GM18517 (cell line): ENCODE measurements at regions not wholly inside any gene's neighbourhood (a gene's known extent, or its start where the extent isn't known, plus 50 kb on each side); places are given as distances from the start of the nearest gene placed in this dataset.

Experiments
- ATAC-seq: cut with Tn5 transposase; IDR thresholded peaks from one replicate; pipeline ENCODE4 v1.9.1; 2021; ENCODE audit warnings: mild to moderate bottlenecking, moderate library complexity; ENCODE audit not compliant: unreplicated experiment

DNA sequence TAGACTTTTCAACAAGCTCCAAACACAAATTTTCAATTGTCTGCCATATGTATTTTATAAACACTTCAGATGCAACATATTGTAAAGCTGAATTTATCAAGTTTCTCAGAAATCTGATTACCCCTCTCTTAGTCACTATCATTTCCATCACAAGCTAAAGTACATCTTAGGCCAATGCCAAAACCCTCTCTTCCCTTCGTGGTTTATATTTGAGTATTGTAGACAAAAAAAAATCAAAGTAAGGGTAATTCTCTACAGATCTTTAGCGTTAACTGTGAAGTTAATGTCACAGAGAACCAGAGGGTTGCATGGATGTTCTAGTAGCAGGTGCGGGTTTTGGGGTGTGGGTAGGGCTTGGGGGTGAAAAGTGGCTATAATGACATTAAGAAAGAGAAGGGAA is 387.7 kb upstream of the PTGER4 start:
- no peak for ATAC-seq

DNA sequence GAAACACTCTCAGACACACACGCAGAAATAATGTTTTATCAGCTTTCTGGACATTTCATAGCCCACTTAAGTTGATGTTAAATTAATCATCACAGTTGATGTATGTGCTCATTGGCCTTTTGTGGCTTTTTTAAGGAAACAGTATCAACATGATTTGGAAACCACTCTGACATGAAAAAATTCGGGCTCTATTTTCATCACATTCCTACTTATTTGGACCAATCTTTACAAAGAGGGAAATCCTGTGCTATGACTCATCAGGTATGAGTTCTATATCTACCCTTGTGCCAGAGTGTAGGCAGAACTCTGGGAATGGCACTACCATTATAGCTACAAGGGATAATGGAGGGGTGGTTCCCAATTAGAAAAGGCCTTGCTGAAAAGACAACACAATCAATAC is 388.4 kb upstream of the PTGER4 start:
- ATAC-seq = no peak

DNA sequence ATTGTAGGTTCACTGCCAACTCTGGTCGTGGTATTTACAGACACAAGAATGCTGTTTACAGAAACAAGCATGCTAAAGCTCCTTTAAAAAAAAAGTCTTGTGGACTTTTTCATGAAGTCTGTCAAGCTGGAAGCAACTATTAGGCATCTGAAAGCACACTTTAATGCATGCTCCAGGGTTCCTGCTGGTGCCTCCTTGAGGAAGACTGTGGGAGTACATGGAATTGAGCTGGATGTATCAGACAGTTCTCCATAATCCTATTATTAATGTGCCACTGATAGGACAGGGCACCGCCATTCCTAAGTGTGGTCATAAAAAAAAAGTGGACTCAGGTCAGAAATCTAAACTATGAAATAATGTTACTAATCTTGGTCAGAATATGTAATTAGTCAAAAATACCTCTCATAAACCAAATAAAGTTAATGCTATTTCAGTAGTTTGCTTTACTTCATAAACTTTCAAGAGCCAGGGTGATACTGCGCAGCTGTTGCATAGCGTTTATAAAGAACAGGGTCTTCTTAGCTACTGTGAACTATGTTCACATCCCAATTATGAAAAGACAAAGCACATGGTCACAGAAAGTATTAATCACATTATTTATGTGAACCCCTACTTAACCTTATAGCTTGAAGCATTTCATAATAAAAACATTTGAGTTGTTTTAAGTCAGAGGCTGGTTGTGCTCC is 390.8 kb upstream of the PTGER4 start:
- ATAC-seq = no peak

DNA sequence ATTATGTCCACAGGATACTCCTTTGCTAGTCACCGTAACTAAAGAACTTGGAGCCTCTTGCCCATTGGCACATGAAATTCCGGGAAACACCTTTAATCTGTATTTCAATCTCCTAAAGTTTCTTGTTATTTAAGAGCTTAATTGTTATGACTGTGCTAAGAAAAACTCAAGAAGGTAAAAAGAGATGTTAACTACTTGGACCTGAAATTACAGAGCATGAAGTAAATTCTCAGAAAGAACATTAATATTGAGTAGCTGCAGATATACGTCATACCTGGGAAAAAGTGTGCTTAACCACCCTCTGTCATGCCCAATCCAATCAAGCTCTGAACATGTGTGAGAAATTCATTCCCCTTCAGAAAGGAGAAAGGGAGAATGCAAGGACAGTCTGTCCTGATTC is 394.9 kb upstream of the PTGER4 start:
- no peak for ATAC-seq

DNA sequence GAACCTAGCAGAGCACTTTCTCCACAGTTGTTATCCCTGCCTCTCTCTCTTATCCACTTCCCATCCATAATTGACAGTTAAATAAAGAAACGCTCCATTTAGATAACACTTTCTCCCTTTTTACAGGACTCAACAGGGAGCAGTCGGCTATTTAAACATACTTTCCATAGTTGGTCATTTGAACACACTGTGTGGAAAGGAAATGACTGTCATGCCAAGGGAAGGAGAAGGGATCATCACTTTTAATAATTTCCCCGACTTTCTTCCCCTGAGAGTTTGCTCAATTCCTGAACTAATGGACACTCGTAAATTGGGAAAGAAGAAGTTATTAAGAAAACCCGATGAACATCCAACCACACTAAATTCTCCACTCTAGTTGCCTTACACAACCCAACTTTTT is 400.8 kb upstream of the PTGER4 start:
- ATAC-seq = no peak

DNA sequence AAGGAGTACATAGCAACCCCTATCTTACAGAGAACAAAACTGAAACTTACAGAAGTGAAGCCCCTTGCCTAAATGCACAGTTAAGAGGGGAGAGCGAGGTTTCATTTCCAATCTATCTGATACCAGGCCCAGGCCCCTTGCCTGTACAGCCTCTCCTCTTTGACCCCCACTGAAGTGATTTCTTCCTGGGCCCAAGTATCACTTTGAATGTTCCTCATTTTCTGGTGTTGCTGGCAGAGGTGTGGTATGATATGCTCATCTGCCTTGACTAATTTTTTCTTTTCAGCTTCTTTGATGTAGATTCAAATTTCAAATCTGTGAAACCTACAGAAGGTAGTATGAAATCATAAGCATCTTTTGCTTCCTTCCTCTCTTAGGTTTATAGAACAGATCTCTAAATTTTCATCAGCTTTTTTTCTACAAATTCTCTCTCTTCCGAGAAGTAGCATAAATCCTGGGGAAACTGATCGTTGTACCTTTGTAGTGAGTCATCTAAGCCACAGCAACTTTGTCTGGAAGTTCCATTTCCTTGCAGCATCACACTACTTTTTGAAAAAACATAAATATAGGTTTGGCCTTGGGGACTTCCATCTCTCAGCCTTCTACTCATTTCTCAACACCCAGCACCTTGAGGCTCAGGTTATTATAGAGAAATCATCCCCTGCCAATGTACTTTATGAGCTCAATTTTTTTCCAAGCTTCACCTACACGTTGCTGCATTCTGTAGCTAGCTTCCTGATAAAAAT is 402.4 kb upstream of the PTGER4 start:
- no peak for ATAC-seq

DNA sequence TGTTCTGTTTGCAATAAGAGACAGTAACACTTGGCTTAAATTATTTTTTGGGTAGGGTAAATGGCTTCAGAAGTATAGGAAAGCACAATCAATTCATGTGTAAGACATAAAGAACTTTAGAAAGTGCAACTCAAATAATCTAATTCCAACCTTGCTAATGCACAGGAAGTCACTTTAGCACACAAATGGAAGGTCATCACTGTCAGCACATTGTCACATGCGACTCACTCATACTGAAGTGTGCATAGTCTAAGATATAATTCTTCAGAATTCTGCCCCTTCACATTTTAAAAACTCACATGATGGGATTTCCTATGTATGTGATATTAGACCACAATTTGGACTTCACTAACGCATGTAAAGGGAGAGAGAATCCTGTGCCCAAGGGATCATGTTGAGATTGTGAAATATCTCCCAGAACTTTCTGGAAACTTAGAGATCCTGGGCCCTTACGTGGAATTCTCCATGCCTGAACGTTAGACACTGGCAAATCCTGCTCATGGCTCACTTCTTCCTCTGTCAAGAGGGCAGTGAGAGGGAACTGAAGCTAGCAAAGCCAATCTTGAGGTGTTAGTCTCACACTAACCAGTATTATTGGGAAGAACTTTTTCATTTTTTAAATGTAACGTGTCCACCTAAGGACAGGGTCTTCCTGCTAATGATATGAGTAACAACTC is 403.2 kb upstream of the PTGER4 start:
- ATAC-seq = no peak

DNA sequence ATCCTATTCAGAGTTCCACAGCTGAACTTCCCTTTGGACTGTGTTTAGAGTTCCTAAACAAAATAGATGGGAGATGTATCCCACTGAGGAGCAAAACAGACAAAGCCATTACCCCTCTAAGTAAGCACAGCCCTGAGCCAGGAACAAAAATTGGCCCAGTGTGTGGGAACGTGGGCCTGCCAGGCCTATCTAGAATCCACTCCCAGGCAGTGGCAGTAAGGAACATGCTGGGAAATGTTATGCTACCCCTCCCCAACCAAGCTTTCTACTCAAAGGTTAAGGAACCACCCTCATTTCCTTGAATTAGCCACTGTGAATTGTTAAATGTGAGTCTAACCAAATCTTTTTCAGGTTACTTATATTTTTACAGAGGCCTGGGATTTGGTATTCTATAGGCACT is 405.1 kb upstream of the PTGER4 start:
- ATAC-seq = no peak

DNA sequence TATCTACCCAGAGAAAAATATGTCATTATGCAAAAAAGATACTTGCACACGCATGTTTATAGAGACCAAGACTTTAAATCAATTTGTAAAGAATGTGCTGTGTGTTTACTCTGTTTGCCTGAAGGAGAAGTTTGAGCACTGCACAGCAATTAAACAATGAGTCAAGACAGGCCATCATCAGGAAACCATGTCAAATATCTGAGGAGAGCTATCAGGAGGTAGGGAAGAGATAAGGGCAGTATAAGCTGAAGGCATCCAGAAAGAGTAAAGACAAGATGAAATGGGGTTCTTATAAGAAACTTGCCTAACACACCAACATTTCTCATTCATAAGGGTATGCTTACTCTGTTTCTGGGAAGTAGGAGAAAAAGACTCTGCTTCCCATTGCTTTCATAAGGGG is 405.8 kb upstream of the PTGER4 start:
- ATAC-seq = no peak

DNA sequence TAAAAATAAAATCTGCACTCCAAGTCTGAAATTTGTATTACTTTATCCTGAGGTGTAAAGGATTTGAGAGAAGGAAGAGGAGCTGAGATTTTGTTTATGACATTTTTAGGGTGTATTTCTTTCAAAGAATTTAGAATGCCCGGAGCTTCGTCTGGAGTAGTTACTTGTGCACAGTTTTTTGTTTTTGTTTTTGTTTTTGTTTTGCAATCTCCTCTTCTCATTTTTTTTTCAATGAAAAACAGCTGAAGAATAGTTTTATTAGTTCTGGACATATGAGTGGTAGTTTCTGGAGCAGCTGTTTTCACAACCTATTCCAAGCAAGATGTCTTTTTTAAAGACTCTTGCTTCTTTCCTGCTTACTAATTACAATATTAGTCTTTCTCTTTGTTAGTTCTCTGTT is 408.2 kb upstream of the PTGER4 start:
- no peak for ATAC-seq

DNA sequence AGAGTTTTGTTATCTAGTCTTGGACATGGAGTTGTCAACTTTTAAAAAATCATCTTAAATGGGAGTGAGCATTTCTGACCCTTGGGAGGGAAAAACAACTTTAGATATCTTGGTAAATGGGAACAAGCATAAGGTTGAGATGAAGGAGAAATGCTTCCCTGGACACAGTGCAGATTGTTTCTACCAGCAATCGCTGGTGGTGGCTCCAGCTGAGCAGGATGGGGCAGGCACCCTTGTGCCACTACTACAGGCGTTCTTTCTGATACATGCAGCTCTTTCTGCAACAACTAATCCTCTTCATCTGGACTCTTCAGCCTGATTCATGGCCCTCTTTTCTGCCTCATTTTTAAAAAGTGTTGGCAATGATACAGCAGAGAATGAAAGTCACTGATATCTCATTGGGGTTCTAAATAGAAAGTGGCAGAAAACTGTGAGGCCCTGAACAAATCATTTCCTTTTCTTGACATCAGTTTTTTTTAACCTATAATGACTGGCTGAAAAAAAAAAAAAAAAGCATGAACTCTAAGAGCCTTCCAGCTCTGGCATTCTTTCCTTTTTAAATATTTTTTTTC is 409.4 kb upstream of the PTGER4 start:
- no peak for ATAC-seq

DNA sequence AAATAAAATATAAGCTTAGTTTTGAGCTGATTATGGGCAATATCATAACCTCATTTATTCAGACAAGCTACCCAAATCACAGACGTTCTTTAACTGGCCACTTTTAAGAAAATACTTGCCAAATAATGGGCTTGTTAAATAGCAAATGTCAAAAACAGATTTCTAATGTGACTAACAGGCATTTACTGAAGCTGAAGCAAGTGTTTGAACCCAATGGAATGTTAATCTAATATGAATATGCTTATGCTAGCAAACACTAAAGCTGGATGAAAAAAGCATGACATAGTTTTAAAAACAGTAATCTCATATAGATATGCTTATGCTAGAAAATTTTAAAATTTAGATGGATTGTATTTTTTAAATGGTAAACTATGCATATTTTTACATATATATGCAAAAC is 411.6 kb upstream of the PTGER4 start:
- no peak for ATAC-seq

DNA sequence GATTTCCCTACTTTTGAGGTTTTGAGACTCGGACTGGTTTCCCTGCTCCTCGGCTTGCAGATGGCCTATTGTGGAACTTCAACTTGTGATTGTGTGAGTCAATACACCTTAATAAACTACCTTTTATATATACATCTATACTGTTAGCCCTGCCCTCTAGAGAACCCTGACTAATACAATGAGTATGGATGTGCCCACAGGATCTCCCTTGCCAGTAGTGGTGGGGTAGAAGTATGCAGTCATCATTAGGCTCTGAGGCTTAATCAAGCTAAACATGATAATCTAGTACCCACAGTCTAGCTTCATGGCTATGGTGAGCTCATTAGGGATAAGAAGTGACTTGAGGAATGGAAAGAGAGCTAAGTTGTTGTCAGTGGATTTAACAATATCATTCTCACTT is 412.8 kb upstream of the PTGER4 start:
- no peak for ATAC-seq

DNA sequence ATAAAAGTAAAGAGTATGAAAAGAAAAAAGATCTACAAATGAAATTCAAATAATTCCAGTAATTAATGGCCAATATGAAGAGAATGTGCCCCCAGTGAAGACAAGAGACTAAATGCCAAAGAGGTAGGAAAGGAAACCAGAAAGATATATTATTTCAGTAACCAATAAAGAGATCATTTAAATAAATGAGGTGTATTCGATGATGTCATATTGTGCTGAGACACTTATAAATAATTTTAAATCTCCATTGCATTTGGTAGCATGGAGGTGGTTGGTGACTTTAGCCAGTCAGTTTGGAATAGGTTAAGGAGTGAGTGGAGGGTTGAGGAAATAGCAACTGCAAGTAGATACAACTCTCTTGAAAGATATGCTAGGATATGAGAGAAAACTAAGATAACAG is 417.7 kb upstream of the PTGER4 start:
- ATAC-seq = no peak

DNA sequence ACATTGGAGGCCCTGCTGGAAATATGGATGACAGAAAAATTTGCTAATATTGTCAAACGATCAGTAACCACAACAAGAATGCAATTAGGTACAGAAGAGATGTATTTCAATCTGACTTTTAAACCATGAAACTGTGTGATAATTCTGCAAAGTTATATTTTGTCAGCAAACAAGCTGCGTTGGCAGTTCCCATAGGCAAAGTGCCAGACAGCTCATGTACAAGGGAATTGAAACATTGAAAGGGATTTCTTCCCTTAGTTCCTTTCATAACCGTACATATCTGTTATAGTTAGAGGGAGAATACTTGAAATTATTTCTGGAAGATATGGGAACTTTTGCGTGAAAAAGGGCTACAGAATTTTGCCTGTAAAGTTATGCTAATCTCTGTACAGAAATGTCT is 419.4 kb upstream of the PTGER4 start:
- ATAC-seq = no peak

DNA sequence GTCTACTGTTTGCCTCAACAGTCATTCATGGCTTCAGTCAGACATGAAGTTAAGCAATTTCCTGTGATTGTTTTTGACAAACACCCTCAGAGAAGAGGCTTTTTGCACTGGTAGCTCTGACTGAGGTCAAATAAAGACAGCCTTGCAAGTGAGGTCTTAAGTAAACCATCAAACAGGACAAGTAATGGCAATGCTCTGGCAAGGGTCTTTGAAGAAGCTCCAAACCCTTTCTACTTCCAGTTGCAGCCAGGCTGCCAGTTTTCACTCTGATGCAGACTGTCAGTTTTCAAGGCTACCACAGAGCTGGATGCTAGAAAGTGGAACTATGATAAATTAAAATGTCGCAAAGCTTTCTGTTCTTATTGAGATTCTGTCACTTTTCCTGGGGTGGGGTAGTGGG is 421.5 kb upstream of the PTGER4 start:
- ATAC-seq = no peak

DNA sequence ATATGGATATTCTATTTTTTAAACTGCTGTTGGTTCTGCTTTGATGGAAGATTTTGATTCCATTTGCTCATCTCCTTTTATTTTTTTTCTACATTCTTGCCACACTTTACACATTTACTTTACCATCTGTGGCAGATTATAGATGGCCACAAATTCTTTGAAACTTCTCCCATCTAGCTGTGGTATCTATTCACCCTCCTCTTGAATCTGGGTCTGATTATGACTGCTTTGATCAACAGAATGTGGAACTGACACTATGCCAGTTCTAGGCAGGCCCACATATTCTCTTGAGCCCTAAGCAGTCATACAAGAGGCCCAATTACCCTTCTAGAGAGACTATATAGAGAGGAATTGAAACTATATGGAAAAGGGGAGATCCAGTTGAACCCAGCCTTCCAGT is 439.0 kb upstream of the PTGER4 start:
- no peak for ATAC-seq

DNA sequence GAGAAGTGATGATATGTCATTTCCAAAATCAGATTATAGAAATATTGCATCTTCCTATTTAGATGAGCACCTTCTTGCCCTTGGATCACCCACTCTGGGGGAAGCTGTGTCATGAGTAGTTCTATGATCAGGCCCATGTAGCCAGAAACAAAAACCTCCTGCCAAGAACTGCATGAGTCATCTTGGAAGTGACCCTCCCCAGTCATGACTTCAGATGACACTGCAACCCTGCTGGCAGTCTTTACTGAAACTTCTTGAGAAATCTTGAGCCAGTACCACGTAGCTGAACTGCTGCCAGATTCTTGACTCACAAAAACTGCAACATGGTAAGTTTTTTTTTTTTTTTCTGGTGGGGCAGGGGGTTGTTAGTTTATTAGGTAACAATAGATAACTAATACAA is 439.6 kb upstream of the PTGER4 start:
- ATAC-seq = no peak

DNA sequence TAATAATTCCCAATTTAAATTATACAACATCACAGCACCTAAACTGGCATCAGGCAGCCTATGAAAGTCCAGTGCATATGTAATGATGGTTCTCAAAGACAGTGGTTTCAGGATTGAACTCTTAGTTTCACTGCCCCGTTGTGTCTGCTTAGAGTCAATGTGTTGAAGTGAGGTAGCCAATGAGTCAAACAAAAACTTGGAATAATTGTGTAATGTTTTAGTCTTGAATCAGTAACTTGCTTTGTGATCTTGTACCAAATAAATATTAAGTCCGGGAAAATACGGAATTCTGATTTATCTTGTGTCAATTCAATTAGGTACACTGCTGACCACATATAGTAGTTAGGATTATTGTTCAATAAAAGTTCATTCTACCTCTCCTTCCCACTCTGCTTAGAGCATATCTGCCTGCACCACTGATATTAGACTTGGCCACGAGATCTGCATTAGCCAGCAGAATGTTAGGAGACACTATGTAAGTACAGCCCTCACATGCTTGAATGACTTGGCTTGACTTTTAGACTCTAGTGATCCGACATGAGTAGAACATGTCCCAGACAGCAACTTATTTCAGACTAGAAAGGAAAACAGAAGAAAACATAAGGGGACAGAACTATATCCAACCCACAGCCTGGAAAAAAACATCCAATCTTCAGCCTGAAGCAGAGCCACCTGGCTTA is 441.5 kb upstream of the PTGER4 start:
- ATAC-seq = no peak

DNA sequence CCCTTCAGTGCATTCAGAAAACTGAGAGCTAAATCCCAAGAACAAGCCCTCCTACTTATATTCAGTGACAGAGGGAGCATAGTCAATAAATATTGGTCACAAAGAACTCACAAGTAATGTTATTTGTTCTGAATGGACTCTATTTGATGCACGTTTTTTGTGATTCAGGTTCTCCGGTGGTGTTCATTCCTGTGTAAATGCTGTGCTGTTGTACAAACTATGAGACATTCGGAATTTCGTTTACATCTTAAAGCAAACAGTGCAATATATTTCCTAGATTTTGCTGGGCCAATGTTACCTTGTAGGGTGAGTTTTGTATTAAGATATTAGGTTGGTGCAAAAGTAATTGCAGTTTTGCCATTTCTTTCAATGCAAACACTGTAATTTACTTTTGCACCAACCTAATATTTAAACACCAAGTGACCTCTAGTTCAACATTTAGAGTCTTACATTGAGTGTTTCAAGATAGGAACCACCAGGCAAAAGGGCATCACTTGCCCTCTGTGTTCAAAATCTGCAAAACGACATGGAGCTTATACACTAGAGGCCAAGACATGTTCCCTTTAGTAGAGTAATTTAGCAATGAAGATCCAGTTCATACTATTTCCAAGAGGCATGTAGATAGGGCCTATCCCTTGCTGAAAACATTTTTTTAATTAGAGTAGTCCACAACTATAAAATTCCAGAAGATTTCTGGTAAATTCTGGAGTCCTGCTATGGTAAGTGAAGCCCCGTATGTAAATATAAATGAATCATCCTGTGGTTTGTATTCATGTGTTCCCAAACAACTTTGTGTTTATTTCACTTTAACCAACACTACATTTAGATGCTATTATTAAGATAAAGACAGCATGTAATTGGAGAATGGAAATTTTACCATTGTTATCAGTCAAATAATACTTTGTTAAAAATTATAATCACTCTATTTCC is 444.0 kb upstream of the PTGER4 start:
- ATAC-seq = no peak
